Caki2 (cell line): ENCODE measurements at regions not wholly inside any gene's neighbourhood (a gene's known extent, or its start where the extent isn't known, plus 50 kb on each side); places are given as distances from the start of the nearest gene placed in this dataset.

Source experiments
- DNase-seq: peaks from one replicate; pipeline ENCODE4 v3.0.0-alpha.2; 2015; ENCODE audit warnings: low read depth
- in situ Hi-C: cut with HindIII; loops from 2 replicates; pipeline ENCODE4 v1.10.0; 2016; ENCODE audit warnings: low sequenced_read_pairs, low pct_unique_long_range_greater_than_20kb, mixed read lengths

DNA sequence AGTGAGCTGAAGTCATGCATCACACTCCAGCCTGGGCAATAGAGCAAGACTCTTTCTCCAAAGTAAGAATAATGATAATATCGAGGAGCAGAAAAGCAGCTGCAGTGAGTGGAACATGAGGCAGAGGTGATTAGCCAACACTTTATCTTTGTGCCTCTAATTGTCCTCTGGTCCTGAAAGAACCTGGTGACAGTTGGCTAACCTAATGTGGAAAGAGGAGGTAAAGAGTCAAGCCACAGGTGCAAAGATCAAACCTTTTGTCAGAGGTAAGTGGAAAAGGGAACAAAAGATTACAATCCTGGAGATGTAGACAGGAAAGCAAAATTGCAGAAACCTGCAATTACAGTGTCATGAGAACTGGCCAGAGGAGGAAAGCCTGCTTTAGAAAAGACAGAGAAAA is 53.5 kb upstream of the LCLAT1 start:
- in situ Hi-C loops: no loop called here

DNA sequence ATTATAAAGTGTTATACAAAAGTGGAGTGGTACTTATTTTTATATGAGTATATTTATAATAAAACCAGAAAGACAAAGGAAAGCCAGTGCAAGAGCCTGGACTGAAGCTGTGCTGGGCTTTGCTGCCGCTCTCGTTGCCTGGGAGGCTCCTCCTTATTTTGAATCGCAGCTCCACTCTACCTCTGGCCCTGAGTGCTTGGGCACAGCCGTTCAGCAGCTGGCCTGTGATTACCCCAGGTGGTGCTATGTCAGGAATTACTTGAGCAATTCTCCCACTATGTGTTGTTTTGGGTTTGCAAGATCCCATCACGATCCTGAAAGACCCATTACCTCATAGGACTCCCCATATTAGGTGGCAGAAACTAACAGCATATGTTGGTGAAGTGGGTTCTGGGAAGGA is 53.0 kb upstream of the LCLAT1 start:
- no peak for DNase-seq
- in situ Hi-C loops: no loop called here

More for the DNA sequence above, 53.5 kb upstream of the LCLAT1 start:
- no peak for DNase-seq

DNA sequence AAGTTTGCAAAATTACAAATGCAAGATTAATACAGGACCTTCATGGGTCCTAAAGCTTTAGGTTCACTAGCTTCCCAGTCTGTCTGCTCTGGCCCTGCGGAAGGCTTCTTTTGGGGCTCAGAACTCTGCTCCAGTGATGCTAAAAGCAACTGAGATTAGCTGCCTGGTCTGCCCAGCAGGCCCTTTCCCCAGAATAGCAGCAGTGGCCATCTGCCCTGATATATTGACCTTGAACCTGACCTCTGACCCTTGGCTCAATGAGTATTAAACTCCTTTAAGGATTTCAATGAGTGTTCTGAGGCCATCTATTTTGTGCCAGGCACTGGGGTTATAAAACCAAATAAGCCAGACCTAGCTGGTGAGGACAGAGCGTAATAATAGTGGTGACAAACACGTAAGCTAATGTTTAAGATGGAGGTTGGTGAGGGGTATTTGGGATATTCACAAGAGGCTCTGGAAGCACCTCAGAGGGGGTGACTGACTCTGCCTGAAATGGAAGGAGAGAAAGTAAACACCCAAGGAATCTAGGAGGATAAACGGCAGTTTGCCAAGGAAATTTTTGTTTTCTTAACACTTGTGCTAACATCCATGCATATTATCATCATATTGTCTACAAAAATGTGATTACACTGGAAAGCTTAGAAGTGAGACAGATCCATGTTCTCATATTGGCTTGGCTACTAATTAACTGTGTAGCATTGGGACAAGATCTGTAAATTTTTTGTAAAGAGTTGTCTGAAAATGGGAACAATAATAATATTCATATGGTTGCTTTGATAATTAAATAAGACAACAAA is 50.4 kb upstream of the LCLAT1 start:
- in situ Hi-C loops: no loop called here

More for the DNA sequence above, 50.4 kb upstream of the LCLAT1 start:
- DNase-seq: no peak
